CD4-positive, alpha-beta T cell treated with Interleukin-12 subunit alpha and Interleukin-12 subunit beta, for 1 hour (primary cell): ENCODE measurements at regions not wholly inside any gene's neighbourhood (a gene's known extent, or its start where the extent isn't known, plus 50 kb on each side); places are given as distances from the start of the nearest gene placed in this dataset.
"Not testable (repeated sequence)": the region's sequence is repeated elsewhere in the genome, so short reads cannot be mapped to it uniquely, and the experiment has no call there.

Experiments used
- DNase-seq: peaks from one replicate; pipeline ENCODE4 v3.0.0-alpha.2; 2020

DNA sequence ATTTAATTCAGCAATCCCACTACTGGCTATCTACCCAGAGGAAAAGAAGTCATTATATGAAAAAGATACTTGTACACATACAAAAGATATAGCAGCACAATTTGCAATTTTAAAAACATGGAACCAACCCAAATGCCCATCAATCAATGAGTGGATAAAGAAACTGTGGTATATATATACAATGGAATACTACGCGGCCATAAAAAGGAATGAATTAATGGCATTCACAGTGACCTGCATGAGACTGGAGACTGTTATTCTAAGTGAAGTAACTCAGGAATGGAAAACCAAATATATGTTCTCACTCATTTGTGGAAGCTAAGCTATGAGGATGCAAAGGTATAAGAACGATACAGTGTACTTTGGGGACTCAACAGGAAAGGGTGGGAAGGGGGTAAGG lies 102.8 kb upstream of the KCNMA1 start:
- DNase-seq: not testable (repeated sequence)

DNA sequence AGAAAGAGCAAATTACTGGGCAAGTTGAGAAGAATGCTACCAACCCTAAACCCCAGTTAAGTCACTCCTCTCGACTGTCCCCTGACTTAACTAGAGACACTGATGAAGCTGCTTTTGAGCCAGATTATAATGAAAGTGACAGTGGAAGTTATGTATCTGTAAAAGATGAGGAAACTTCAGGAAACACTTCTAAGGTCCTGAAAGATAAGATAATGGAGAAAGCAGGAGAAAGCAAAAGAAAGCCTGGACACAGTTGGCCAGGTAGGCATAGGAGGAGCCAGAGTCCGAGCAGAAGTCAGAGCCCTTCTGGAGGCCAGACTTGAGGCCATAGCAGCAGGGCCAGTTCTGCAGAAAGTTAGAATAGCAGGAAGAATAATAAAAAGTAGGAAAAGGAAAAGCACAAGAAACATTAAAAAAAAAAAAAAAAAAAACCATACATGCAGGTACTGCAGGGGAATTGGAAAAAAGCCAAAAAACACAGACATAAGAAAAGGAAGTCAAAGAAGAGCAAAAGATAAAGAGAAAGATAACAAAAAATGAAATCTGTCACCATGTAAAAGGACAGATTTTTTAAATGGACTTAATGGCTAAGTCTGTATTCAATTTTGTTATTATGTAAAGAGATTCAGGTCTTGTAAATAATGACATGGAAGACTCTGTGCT lies 101.0 kb upstream of the KCNMA1 start:
- no peak for DNase-seq

DNA sequence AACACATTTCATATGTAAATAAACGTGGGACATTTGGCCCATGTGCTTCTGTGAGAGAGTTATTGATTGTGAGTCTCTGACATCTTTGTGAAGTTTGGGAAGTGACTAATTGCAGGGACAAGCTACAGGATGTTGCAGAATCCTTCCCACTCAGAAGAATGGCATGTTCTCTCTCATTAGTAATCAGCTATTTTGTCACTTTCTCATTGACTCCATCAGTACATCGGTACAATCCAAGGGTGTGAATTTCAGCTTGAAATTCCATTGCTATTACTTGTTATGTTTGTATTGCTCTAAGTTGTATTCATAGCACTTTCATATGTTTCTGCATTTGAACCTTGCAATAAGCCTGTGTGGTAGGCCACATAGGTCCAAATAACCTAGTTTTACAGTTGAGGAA lies 100.0 kb upstream of the KCNMA1 start:
- no peak for DNase-seq

DNA sequence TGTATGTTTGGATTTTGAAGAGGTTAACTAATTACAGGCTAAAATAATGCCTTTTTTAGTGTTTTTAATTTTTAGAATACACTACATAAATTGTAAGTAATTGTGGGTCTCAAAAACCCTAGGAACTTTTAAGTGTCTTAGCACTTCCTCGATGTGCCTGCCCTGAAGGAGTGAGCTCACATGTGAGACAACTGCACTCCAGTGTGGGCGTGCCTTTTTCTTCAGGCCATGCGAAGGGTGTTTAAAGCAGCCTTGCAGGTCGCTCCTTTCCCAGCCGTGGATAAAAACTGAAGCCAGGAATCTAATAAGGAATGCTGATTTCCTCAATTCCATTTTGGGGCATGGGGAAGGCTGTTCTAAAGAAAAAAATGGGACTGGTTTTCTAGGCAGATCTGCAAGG lies 97.5 kb upstream of the KCNMA1 start:
- DNase-seq: not testable (repeated sequence)

DNA sequence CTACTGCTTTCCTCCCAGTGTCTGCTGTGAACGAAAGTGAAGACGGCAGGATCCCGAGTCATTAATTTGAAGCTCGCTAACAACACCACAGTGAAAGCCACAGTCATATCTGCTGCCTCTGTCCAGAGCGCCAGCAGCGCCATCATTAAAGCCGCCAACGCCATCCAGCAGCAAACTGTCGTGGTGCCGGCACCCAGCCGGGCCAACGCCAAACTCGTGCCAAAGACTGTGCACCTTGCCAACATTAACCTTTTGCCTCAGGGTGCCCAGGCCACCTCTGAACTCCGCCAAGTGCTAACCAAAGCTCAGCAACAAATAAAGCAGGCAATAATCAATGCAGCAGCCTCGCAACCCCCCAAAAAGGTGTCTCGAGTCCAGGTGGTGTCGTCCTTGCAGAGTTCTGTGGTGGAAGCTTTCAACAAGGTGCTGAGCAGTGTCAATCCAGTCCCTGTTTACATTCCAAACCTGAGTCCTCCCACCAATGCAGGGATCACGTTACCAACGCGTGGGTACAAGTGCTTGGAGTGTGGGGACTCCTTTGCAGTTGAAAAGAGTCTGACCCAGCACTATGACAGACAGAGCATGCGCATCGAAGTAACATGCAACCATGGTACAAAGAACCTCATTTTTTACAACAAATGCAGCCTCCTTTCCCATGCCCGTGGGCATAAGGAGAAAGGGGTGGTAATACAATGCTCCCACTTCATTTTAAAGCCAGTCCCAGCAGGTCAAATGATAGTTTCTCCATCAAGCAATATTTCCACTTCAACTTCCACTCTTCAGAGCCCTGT lies 94.8 kb upstream of the KCNMA1 start:
- no peak for DNase-seq

DNA sequence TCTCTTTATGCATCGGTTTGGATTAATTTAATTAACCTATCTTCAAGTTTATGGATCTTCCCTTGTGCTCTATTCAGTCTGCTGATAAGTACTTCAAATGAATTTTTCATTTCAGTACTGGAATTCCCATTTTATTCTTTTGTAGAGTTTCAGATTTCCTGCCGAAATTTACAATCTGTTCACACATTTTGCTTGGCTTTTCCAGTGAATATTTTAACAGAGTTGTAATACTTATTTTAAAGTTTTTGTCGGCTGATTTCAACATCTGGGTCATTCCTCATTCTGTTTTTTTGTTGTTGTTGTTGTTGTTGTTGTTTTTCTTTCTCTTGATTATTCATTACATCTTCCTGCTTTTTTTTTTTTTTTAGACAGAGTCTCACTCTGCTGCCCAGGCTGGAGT lies 89.9 kb upstream of the KCNMA1 start:
- DNase-seq: no peak

DNA sequence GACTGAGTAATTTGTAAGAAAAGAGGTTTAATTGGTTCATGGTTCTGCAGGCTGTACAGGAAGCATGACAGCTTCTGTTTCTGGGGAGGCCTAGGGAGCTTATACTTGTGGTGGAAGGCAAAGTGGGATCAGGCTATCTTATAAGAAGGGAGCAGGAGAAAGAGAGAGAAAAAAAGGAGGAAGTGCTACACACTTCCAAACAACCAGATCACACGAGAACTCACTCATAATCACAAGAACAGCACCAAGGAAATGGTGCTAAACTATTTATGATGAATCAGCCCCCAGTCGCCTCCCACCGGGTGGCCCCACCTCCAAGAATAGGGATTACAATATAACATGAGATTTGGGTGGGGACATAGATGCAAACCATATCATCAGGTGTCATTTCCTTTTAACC lies 89.1 kb upstream of the KCNMA1 start:
- DNase-seq: no peak

DNA sequence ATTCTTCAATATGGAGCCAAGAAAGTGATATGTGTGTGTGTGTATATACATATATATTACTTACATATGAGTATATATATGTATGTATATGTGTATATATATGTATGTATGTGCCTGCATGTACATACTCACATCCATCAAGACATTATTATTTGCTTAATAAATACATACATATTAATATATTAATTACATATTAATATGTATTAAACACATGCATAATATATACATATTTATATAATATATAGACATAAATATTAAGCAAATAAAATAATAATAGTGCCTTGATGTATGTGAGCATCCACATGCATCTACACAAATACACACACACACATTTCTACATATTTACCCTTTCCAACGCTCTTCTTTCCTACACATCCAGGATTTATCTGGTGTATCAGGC lies 88.7 kb upstream of the KCNMA1 start:
- no peak for DNase-seq

DNA sequence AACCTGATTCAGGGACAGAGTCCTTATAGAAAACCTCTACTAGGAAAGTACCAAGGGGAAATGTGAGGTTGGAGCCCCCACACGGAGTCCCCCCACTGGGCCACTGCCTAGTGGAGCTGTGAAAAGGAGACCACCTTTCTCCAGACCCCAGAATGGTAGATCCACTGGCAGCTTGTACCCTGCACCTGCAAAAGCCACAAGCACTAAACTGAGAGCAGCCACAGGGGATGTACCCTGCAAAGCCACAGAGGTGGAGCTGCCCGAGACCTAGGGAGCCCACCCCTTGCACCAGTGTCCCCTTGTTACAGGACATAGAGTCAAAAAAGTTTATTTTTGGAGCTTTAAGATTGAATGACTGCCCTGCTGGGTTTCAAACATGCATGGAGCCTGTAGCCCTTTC lies 87.2 kb upstream of the KCNMA1 start:
- DNase-seq: no peak

DNA sequence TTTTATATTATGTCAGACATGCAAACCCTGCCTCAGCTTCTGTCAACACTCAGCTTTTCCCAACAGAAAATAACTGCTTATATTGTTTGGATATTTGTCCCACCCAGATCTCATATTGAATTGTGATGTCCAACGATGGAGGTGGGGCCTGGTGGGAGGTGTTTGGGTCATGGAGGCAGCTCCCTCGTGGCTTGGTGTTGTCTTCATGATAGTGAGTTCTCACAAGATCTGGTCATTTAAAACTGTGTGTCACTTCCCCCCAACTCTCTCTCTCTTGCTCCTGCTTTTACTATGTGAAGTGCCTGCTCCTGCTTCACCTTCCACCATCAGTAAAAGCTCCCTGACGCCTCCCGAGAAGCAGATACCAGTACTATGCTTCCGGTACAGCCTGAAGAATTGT lies 85.8 kb upstream of the KCNMA1 start:
- DNase-seq: no peak

DNA sequence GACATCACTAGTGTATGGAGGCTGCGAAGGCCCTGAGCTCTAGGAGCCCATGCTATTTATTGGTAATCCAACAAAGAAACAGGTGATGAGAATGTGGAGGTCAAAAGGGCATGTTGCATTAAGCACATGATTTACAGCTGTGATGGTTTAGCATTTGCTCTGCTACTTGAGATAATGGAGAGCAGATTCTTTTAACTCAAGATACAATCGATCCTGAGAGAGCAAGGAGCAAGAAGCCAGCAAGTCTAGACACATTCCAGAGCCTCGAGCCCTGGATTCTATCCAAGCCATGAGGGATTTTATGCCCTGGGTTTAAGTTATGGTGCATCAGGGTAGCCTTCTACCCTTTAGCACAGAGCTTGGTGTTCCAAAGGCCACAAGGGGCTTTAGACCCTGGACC lies 85.3 kb upstream of the KCNMA1 start:
- not testable (repeated sequence) for DNase-seq

DNA sequence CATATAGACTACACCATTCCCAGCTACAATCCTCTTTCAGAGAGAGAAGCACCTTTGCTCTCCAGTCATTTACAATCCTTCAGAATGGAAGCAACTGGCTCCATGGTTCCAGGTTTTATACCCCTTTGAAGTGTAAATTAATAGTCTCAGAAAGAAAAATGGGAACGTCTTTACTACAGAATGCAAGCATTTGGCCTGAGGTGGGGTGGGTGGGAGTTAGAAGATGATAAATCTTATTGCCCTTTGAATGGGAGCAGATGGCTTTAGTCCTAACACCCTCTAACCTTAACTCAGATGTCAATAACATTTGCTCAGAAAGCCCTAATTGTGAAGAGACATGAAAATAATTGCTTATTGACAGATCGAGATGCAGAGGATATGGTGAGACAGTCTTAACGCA lies 84.2 kb upstream of the KCNMA1 start:
- no peak for DNase-seq

DNA sequence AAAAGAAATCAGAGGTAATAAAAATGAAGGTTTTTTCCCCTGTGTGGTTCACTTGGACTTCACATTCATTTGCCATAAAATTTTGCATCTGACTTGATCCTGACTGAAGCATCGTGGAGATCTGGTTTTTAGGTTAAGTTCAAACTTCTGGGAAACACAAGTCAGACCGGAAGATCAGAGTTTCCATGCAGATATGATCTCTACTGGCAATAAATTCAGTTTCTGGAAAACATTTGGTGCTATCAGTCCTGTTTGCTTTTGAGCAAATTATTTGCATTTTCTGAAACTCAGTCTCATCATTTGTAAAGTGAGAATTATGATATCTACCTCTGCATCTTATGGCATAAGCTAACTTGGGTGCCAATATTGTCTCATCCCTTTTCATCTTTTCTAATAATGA lies 81.3 kb upstream of the KCNMA1 start:
- DNase-seq: no peak

DNA sequence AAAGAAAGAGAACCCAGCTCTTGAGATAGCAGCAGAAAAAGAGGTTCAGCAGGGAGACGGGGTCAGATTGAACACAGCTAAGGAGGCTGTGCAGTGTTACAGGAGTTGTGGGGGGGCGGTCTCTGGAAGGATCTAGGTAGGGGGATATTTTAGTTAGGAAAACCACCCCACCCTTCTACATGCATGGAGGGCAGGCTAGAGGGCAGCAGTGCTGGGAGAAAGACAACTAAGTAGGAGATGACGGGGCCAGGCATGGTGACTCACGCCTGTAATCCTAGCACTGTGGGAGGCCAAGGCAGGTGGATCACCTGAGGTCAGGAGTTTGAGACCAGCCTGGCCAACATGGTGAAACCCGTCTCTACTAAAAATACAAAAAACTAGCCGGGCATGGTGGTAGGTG lies 80.7 kb upstream of the KCNMA1 start:
- DNase-seq: not testable (repeated sequence)

DNA sequence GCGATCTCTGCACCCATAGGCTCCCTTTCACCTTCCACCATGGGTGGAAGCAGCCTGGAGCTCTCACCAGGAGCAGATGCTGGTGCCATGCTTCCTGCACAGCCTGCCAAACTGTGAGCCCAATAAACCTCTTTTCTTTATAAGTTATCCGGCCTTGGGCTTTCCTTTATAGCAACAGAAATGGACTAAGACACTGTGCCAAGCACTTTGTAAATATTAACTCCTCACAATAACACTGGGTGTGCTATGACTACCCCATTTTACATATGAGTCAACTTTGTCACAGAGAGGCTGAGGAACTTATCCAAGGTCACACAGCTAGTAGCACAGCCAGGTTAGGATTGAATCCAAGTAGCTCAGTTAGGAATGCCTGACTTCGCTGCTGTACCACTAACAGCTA lies 79.7 kb upstream of the KCNMA1 start:
- no peak for DNase-seq

DNA sequence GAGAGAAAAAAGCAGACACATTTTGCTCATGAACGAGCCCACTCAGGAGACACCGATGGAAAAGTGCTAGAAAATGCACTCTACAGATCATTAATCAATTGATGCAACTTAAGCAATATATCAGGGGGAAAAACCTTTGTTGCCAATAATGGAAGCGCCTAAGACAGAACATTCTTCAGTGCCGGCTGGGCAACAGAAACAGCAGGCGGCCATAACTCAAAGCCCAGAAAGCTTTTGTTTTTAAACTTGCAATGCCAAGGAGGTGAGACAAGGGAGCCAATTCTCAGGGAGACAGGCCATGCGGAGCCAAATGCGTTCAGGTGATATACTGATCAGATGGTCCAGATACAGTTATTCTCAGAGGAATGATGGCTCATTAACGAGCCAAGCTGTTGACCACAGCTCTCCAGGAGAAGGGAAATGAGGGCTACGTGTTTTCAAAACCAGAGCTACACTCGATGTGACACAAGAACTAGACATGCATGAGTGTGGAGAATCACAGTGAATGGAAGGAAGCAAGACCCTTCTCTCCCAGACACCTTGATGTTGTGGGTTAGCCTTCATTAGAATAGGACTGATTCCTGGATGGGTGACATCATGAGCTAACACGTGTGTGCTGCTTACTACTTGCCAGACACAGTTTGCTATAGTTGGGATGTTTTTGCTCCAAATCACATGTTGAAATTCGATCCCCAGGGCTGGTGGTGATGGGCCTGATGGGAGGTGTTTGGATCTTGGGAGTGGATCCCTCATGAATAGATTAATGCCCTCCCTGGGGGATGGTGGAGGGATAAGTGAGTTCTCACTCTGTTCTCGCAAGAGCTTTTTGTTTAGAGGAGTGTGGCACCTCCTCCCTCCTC lies 79.1 kb upstream of the KCNMA1 start:
- no peak for DNase-seq

DNA sequence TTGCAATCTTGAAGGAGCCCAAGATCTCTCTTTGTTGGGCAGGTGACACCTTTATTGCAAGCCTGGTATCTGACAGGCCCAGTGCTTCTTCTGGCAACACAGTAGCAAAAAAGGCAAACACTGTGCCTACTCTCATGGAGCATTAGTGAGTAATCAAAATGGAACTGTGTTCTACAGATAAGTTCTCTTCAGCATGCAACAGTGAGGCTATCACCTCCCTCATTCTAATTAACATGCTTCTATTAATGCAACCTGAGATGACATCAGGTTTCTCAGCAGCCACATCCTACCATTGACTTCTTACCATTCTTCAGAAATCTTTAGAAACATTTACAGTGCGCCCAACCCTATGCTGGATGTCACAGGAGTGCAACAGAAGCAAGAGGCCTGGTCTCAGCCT lies 77.9 kb upstream of the KCNMA1 start:
- no peak for DNase-seq

DNA sequence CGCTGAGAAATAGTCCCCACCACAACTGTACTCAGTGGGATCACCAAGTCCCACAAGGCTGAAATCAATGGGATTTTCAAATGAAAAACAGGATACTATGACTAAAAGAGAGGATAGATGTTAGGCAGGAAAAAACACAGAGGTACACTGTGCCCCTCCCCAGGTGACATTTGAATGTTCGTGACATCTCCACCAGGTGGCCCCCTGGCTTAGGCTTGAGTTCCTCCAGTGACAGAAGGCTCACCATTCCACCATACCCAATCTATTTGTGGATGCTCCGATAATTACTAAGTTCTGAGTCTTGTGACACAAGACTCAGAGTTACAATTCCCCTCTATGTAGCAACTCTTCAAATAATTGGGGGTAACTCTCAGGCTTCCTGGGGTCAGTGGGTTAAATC lies 77.5 kb upstream of the KCNMA1 start:
- DNase-seq: peak; percentile 14

DNA sequence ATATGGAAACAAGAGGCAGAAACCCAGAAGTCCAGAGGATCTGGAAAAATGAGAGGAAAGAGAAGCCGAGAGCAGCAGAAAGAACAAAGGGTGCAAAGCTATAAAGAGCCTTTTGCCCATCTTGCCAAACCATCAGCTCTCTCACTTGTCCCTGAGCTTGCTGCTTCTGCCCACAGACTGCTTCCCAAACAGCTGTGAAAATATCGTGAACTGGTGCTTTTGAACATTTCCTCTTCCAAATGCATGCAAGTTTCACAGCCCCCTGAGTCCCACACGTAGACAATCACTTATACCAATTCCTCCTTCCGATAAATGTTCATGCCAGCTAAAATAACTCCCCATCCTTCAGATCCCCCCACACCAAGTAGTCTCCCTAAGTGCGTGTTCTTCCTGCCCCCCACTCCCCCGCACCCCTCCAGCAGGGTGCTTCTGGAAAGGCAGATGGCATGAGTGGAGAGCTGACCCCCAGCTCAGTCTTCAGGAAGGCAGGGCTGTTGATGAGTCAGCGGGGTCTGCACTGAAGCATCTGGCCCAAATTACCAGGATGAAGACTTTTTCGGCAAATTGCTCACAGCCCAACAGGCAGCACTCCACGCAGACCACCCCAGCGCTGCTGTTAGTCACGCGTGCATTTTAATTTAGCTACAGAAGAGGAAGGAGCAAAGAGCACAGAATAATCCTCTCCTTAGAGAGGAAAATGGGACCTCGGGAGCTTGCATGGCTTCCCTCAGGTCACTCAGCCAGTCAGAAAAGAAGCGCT lies 76.1 kb upstream of the KCNMA1 start:
- no peak for DNase-seq

DNA sequence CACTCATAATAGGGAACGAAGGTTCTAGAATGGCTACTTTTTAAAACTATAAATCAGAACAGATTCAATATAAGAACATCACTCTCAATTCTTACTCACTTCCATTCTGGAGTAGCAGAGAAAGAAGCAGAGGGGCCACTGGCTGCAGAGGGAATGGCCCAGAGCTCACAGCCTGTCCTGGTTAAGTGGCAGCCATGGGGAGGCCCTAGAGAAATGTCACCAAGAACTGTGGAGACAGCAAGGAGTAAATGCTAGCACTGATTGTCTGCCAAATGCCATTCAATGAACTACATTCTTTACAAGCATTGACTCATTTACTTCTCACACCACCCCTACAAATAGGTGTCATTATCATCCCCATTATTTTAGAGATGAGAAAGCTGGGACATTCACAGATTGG lies 74.6 kb upstream of the KCNMA1 start:
- DNase-seq: no peak

DNA sequence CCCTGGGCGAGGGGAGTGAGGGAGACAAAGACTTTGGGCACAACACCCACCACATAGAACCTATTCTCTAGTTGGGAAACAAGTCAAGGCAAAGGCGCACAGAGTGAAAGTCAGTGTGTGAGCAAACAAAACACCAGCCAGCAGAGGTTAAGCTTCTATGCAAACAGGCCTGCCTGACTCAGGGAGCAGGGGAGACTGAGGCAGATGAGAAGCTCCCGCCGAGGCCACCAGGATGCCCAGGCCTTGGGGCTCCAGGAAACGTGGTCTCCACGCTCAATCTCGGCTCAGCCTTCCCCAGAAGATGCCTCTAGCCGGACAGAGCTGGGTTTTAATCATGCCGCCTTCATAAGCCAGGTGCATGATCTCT lies 74.1 kb upstream of the KCNMA1 start:
- no peak for DNase-seq

DNA sequence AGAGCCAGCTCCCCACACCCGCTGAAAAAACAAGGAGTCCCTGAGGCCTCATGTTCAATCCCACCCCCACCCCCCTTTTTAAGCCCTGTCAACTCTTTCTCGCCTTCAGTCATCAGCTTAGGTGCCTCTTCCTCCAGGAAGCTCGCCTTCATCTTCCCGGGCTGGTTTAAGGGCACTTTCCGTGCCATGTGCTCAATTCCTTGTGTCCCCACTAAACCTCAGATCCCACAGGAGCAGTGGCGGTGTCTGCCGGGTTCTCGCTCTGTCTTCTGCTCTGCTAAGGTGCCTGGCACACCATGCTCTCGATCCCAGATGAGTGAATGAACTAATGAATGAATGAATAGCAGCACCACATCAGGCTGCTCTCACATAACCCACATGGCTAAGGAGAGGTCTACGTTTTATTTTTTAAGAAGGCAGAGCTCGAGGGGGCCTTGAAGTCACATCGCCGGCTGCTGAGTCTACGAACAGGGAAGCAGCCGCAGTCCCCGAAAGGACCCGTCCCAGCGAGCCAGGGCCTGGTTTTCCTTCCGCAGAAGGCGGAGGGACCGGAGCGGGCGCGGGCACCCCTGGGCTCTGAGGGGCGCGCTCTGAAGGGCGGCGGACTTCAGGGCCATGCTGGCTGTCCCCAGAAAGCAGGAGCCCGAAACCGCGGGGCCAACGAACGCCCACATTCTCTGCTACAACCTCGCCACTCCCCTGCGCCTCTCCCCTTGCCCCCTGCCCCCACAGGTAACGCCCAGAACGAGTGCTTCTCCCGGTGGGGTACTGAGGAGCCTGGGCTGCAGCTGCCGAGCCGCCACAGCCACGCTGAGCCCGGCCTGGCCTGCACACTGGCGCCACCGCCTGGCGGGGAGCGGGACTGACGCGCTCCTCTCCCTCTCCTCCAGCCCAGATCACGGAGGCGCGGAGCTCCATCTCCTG lies 73.4 kb upstream of the KCNMA1 start:
- DNase-seq: peak; percentile 65
